PC-9 (cell line): ENCODE measurements at regions not wholly inside any gene's neighbourhood (a gene's known extent, or its start where the extent isn't known, plus 50 kb on each side); places are given as distances from the start of the nearest gene placed in this dataset.

Experiments
- BruUV-seq: library from RNA; stranded (reverse); fragments of 400-500 nt; replicated peaks from 2 replicates; lab custom pipeline; 2021; lab: Mats Ljungman, UMichigan
- CTCF ChIA-PET: fragments of 300-600 bp; sonication (Branson Sonifier 250); formaldehyde crosslinking; loops from one replicate; lab custom pipeline; 2022; ENCODE audit warnings: antibody characterized with exemption; lab: Charles Lee
- POLR2A ChIA-PET: fragments of 300-600 bp; sonication (Branson Sonifier 250); formaldehyde crosslinking; loops from one replicate; lab custom pipeline; 2022; ENCODE audit warnings: antibody characterized with exemption; ENCODE audit not compliant: unreplicated experiment; lab: Charles Lee
- DNase-seq, 2 experiments: peaks; one replicate each; pipeline versions ENCODE4 v3.0.0 to v3.0.0-alpha.2; 2015 to 2022; ENCODE audit warnings: mixed read lengths in 1 of 2
- H2AFZ ChIP-seq: fragments of 200-600 bp; sonication (generic); 2 replicates; pipeline ENCODE4 v1.8.1; 2017; ENCODE audit warnings: antibody characterized with exemption
- H3F3A ChIP-seq: fragments of 200-600 bp; sonication (generic); 2 replicates; pipeline ENCODE4 v1.8.1; 2017; ENCODE audit warnings: antibody characterized with exemption, mild to moderate bottlenecking, low read depth; ENCODE audit not compliant: insufficient read depth
- H3K27ac ChIP-seq: fragments of 200-600 bp; sonication (generic); 2 replicates; pipeline ENCODE4 v1.6.1; 2016; ENCODE audit warnings: mixed run types
- H3K27me3 ChIP-seq: fragments of 200-600 bp; sonication (generic); 2 replicates; pipeline ENCODE4 v1.6.1; 2016; ENCODE audit warnings: low read depth, mixed run types; ENCODE audit not compliant: insufficient read depth
- H3K36me3 ChIP-seq: fragments of 200-600 bp; sonication (generic); 2 replicates; pipeline ENCODE4 v1.6.1; 2016; ENCODE audit warnings: low read depth, mixed run types
- H3K4me1 ChIP-seq: fragments of 200-600 bp; sonication (generic); replicated peaks from 2 replicates; pipeline ENCODE4 v1.6.1; 2016; ENCODE audit warnings: mixed run types; ENCODE audit not compliant: insufficient read depth
- H3K4me2 ChIP-seq: fragments of 200-600 bp; sonication (generic); 2 replicates; pipeline ENCODE4 v1.6.1; 2017; ENCODE audit warnings: mixed run types
- H3K4me3 ChIP-seq: fragments of 200-600 bp; sonication (generic); 2 replicates; pipeline ENCODE4 v1.6.1; 2016; ENCODE audit warnings: mixed run types
- H3K79me2 ChIP-seq: fragments of 200-600 bp; sonication (generic); 2 replicates; pipeline ENCODE4 v1.6.1; 2017; ENCODE audit warnings: low read depth, mixed run types
- H3K9me2 ChIP-seq: fragments of 200-600 bp; sonication (generic); 2 replicates; pipeline ENCODE4 v1.8.1; 2017; ENCODE audit warnings: mild to moderate bottlenecking; ENCODE audit not compliant: insufficient read depth
- H3K9me3 ChIP-seq: fragments of 200-600 bp; sonication (generic); 2 replicates; pipeline ENCODE4 v1.8.1; 2016; ENCODE audit warnings: low read depth; ENCODE audit not compliant: insufficient read depth
- H4K20me1 ChIP-seq: fragments of 200-600 bp; sonication (generic); 2 replicates; pipeline ENCODE4 v1.8.1; 2017; ENCODE audit not compliant: insufficient read depth
- CTCF ChIP-seq: fragments of 200-600 bp; sonication (generic); conservative IDR thresholded peaks from 2 replicates; pipeline ENCODE4 v1.6.1; 2017; ENCODE audit warnings: mixed run types, antibody characterized with exemption, mild to moderate bottlenecking, moderate library complexity
- EZH2 ChIP-seq: fragments of 200-600 bp; sonication (generic); IDR thresholded peaks from 2 replicates; pipeline ENCODE4 v1.8.0; 2017; ENCODE audit warnings: antibody characterized with exemption, low read depth
- intact Hi-C: fragments of 100-400 bp; cut with micrococcal nuclease; formaldehyde crosslinking; loops from one replicate; pipeline ENCODE4 v1.10.0; 2022; ENCODE audit not compliant: unreplicated experiment

DNA sequence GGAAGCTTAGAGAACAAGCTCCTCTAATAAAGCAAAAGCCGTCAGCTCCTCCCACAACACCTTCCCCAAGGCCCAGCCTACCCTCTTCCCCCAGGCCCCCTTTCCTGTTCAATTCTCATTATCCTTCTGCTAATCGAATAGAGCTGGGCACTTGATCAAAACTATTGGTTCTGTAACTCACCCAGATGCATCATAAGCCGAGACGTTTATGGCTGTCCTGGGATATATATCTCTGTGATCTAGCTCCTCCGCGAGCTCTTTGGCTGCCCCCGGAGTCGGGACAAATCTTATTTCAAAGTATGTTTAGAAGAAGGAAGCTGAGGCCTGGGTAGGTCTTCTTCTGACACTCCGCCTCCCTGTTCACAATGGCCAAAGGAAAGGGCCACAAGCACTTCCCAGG lies 88.3 kb upstream of the KLHL29 start:
- no TSS peak for BruUV-seq
- no peak overlapping the region for H3K27ac ChIP-seq
- H3F3A ChIP-seq, result no peaks in the 10 kb centered on the region
- no peak overlapping the region for H3K4me3 ChIP-seq
- peaks cover 79% of the 10 kb centered on the region for H3K27me3 ChIP-seq
- H3K79me2 ChIP-seq, result no peaks in the 10 kb centered on the region
- CTCF ChIA-PET, result no interaction called here
- H4K20me1 ChIP-seq, result no peaks in the 10 kb centered on the region
- H3K4me2 ChIP-seq, result no peak overlapping the region
- no peak for TF ChIP-seq EZH2
- no peak for TF ChIP-seq CTCF
- no peak for DNase-seq
- H3K9me2 ChIP-seq, result no peaks in the 10 kb centered on the region
- H2AFZ ChIP-seq, result no peak overlapping the region
- POLR2A ChIA-PET, result no interaction called here
- intact Hi-C loops, result no loop called here
- H3K9me3 ChIP-seq, result no peaks in the 10 kb centered on the region
- no peaks in the 10 kb centered on the region for H3K4me1 ChIP-seq
- H3K36me3 ChIP-seq, result no peaks in the 10 kb centered on the region

DNA sequence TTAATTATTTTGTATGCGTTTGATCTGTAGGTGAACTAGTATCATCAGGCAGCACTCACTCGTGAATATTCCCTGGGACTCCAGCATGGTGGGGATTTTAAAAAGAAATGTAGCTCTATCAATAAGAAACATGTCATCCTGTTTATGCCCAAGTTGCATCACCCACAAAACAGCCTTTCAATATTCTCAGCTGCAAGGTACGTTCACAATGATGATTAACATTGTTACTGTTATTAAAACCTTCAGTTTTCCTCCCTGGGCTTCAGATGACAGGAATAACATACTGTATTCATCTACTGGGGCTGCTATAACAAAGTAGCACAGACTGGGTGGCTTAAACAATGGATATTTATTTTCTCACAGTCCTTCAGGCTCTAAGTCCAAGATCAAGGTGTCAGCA lies 87.9 kb upstream of the KLHL29 start:
- ChIA-PET POLR2A (no interaction called here), CTCF (no interaction called here)
- peaks cover 76% of the 10 kb centered on the region for H3K27me3 ChIP-seq
- TF ChIP-seq EZH2 (no peak), CTCF (no peak)
- intact Hi-C loops, result no loop called here
- DNase-seq, result no peak
- no peaks in the 10 kb centered on the region for H3K4me1 ChIP-seq
- H3K27ac ChIP-seq, result no peak overlapping the region
- no peaks in the 10 kb centered on the region for H3K9me3 ChIP-seq
- H3K4me3 ChIP-seq, result no peak overlapping the region
- H3K9me2 ChIP-seq, result no peaks in the 10 kb centered on the region
- H4K20me1 ChIP-seq, result no peaks in the 10 kb centered on the region
- no peak overlapping the region for H3K4me2 ChIP-seq
- no TSS peak for BruUV-seq
- no peaks in the 10 kb centered on the region for H3K36me3 ChIP-seq
- no peaks in the 10 kb centered on the region for H3F3A ChIP-seq
- H2AFZ ChIP-seq, result no peak overlapping the region
- H3K79me2 ChIP-seq, result no peaks in the 10 kb centered on the region

GRCh38 chr2:23298551-23298950 lies 86.4 kb upstream of the KLHL29 start:
- no peak overlapping the region for H3K4me2 ChIP-seq
- H4K20me1 ChIP-seq, result no peaks in the 10 kb centered on the region
- H3K36me3 ChIP-seq, result no peaks in the 10 kb centered on the region
- no peak for DNase-seq
- intact Hi-C loops, result no loop called here
- H3K79me2 ChIP-seq, result no peaks in the 10 kb centered on the region
- H3K9me3 ChIP-seq, result no peaks in the 10 kb centered on the region
- no peak overlapping the region for H3K27ac ChIP-seq
- H3K9me2 ChIP-seq, result no peaks in the 10 kb centered on the region
- TF ChIP-seq CTCF, result no peak
- TF ChIP-seq EZH2, result no peak
- no peaks in the 10 kb centered on the region for H3K4me1 ChIP-seq
- BruUV-seq, result no TSS peak
- H3K27me3 ChIP-seq, result peaks cover 71% of the 10 kb centered on the region
- ChIA-PET POLR2A (no interaction called here), CTCF (no interaction called here)
- no peak overlapping the region for H2AFZ ChIP-seq
- no peaks in the 10 kb centered on the region for H3F3A ChIP-seq
- no peak overlapping the region for H3K4me3 ChIP-seq
